ENCODE measurements at regions not wholly inside any gene's neighbourhood (a gene's known extent, or its start where the extent isn't known, plus 50 kb on each side); places are given as distances from the start of the nearest gene placed in this dataset.
"Not testable (repeated sequence)": the region's sequence is repeated elsewhere in the genome, so short reads cannot be mapped to it uniquely, and the experiment has no call there.

DNA sequence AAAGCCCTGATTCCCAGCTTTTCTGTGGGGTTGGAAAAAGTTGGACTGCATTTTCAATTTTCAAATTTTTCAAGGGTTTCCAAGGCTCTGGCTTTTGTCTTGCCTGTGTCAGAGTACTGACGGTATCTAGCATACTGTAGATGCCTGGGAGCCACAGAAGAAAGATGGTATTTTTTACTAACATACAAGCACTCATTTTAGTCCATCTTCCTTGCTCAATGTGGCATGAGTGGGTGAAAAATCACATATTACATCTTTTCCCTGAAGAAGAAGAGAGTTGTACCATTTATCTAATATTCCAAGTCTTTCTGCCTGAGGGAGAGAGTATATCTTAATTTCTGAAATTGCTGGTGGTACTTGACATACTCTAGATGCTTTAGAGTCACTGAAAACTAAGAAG is 738.6 kb upstream of the ADGRL3 start:
- Mint-ChIP-seq H3K9me3 (peaks cover 0 to 40% (median 12%) of the 10 kb centered on the region in 7 donors), H3K27me3 (no peaks in the 10 kb centered on the region), H3K4me3 (no peak overlapping the region), H3K4me1 (no peaks in the 10 kb centered on the region), H3K36me3 (no peaks in the 10 kb centered on the region), H3K27ac (no peak overlapping the region)
- H3K36me3 ChIP-seq (ENCODE audit: control insufficient read depth, insufficient read depth, low read length) = no peaks in the 10 kb centered on the region
- H3K9me3 ChIP-seq (ENCODE audit: control insufficient read depth in 2 of 2, low read length in 2 of 2) = peaks cover 3 to 7% of the 10 kb centered on the region in 2 experiments
- DNase-seq (no peak), ATAC-seq (ENCODE audit: low read depth in 2 of 2) (no peak)
- H3K4me3 ChIP-seq (ENCODE audit: low read depth, low read length) = no peak overlapping the region
- H3K4me1 ChIP-seq (ENCODE audit: control insufficient read depth, insufficient read depth, low read length, poor library complexity, severe bottlenecking) = no peaks in the 10 kb centered on the region
- H3K27me3 ChIP-seq (ENCODE audit: control insufficient read depth, insufficient read depth, low read length) = no peaks in the 10 kb centered on the region
- H3K27ac ChIP-seq (ENCODE audit: insufficient read depth, low read length, poor library complexity, severe bottlenecking) = no peak overlapping the region

DNA sequence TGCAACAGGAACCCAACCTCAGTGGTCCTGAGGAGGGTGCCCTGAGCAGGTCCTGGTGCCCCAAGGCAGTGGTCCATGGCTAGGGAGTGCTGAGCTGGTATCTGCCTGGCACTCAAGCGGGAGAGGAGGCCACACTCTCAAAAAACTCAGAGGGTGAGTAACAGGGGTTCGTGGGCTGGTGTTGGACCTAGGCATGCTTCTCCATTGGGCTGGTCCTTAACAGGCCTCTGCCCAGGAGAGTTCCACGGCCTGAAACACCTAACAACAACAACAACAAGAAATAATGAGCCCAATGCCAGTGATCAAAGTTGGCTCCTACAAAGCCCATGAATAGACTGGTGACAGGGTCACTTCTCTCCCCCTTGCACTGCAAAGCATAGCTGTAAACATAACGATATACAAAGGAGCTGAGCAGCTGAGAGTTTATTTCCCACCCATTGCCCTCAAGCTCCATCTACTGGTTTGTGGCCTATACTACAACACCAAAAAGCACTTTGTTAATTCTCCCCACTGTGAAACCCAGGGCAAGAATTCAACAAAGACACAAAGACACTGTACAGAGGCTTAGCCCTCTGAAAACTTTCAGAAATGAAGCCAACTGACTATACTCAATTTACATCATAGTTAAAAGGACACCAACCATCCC is 736.1 kb upstream of the ADGRL3 start:
- Mint-ChIP-seq H3K4me1 (no peaks in the 10 kb centered on the region), H3K27me3 (no peaks in the 10 kb centered on the region), H3K27ac (no peak overlapping the region), H3K4me3 (no peak overlapping the region), H3K36me3 (no peaks in the 10 kb centered on the region), H3K9me3 (peaks cover 0 to 30% (median 7%) of the 10 kb centered on the region in 7 donors)
- Histone ChIP-seq H3K27me3 (ENCODE audit: control insufficient read depth, insufficient read depth, low read length) (no peaks in the 10 kb centered on the region), H3K4me3 (ENCODE audit: low read depth, low read length) (no peak overlapping the region), H3K4me1 (ENCODE audit: control insufficient read depth, insufficient read depth, low read length, poor library complexity, severe bottlenecking) (no peaks in the 10 kb centered on the region), H3K36me3 (ENCODE audit: control insufficient read depth, insufficient read depth, low read length) (no peaks in the 10 kb centered on the region), H3K27ac (ENCODE audit: insufficient read depth, low read length, poor library complexity, severe bottlenecking) (no peak overlapping the region), H3K9me3 (ENCODE audit: control insufficient read depth in 2 of 2, low read length in 2 of 2) (peaks cover 3 to 7% of the 10 kb centered on the region in 2 experiments)
- ATAC-seq (ENCODE audit: low read depth in 2 of 2) (no peak), DNase-seq (no peak)

GRCh38 chr4:60482921-60483351 is 717.2 kb upstream of the ADGRL3 start:
- ATAC-seq (ENCODE audit: low read depth in 2 of 2) (no peak), DNase-seq (no peak)
- H3K36me3 Mint-ChIP-seq = no peaks in the 10 kb centered on the region
- no peak overlapping the region for H3K27ac Mint-ChIP-seq
- Histone ChIP-seq H3K4me3 (ENCODE audit: low read depth, low read length) (no peak overlapping the region), H3K9me3 (ENCODE audit: control insufficient read depth in 2 of 2, low read length in 2 of 2) (no peaks in the 10 kb centered on the region), H3K4me1 (ENCODE audit: control insufficient read depth, insufficient read depth, low read length, poor library complexity, severe bottlenecking) (no peaks in the 10 kb centered on the region), H3K27me3 (ENCODE audit: control insufficient read depth, insufficient read depth, low read length) (no peaks in the 10 kb centered on the region), H3K27ac (ENCODE audit: insufficient read depth, low read length, poor library complexity, severe bottlenecking) (no peak overlapping the region), H3K36me3 (ENCODE audit: control insufficient read depth, insufficient read depth, low read length) (no peaks in the 10 kb centered on the region)
- no peaks in the 10 kb centered on the region for H3K27me3 Mint-ChIP-seq
- H3K4me3 Mint-ChIP-seq = no peak overlapping the region
- H3K9me3 Mint-ChIP-seq = peaks cover 1 to 27% (median 6%) of the 10 kb centered on the region in 7 donors
- no peaks in the 10 kb centered on the region for H3K4me1 Mint-ChIP-seq

- Histone ChIP-seq H3K27ac (ENCODE audit: insufficient read depth, low read length, poor library complexity, severe bottlenecking) (no peak overlapping the region), H3K27me3 (ENCODE audit: control insufficient read depth, insufficient read depth, low read length) (no peaks in the 10 kb centered on the region), H3K9me3 (ENCODE audit: control insufficient read depth in 2 of 2, low read length in 2 of 2) (no peaks in the 10 kb centered on the region), H3K4me3 (ENCODE audit: low read depth, low read length) (no peak overlapping the region), H3K36me3 (ENCODE audit: control insufficient read depth, insufficient read depth, low read length) (no peaks in the 10 kb centered on the region), H3K4me1 (ENCODE audit: control insufficient read depth, insufficient read depth, low read length, poor library complexity, severe bottlenecking) (no peaks in the 10 kb centered on the region)
- no peak for ATAC-seq (ENCODE audit: low read depth in 2 of 2)
- Mint-ChIP-seq H3K27ac (no peak overlapping the region), H3K27me3 (no peaks in the 10 kb centered on the region), H3K36me3 (no peaks in the 10 kb centered on the region), H3K9me3 (peaks cover 1 to 24% (median 6%) of the 10 kb centered on the region in 7 donors), H3K4me3 (no peak overlapping the region), H3K4me1 (no peaks in the 10 kb centered on the region)
- DNase-seq = no peak
These were observed 714.9 kb upstream of the ADGRL3 start for GRCh38 chr4:60485276-60485675.

DNA sequence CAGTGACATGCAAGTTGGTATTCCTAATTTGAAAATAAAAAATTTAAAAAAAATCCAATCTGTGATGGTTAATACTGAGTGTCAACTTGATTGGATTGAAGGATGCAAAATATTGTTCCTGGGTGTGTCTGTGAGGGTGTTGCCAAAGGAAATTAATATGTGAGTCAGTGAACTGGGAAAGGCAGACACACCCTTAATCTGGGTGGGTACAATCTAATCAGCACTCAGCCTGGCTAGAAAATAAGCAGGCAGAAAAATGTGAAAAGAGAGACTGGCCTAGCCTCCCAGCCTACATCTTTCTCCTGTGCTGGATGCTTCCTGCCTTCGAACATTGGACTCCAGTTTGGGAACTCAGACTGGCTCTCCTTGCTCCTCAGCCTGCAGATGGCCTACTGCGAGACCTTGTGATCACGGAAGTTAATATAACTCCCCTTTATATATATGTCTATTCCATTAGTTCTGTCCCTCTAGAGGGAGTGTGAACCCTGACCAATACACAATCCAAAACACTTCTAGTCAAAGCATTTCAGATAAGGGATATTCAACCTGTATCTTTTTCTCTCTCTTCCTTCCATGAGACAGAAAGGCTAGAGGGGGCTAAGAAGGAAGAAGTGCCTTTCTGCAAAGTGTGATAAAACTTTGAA is 712.9 kb upstream of the ADGRL3 start:
- peaks cover 1 to 23% (median 8%) of the 10 kb centered on the region in 7 donors for H3K9me3 Mint-ChIP-seq
- H3K36me3 Mint-ChIP-seq; H3K4me3 ChIP-seq (ENCODE audit: low read depth, low read length); H3K27me3 ChIP-seq (ENCODE audit: control insufficient read depth, insufficient read depth, low read length); H3K4me1 Mint-ChIP-seq; H3K27ac ChIP-seq (ENCODE audit: insufficient read depth, low read length, poor library complexity, severe bottlenecking); H3K27ac Mint-ChIP-seq; DNase-seq; H3K4me3 Mint-ChIP-seq; H3K36me3 ChIP-seq (ENCODE audit: control insufficient read depth, insufficient read depth, low read length); ATAC-seq (ENCODE audit: low read depth in 2 of 2); H3K27me3 Mint-ChIP-seq; H3K4me1 ChIP-seq (ENCODE audit: control insufficient read depth, insufficient read depth, low read length, poor library complexity, severe bottlenecking); H3K9me3 ChIP-seq (ENCODE audit: control insufficient read depth in 2 of 2, low read length in 2 of 2): not testable (repeated sequence)

DNA sequence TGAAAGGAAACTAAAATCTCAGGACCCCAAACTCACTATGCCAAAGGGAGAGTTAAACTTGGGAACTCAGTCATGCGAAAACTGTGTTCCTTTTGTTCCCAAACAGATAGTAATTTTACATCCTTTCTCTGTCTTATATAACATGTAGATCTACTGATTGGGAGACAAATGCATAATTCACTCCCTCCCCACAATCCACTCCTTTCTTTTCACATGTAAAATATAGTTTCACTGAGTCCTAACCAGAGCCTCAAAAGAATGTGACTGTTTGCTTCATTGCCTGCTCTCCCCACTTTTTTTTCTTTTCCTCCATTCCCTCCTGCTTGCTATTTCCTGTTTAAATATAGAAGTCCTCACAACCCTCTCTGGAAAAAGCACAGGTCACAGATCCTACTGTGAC is 699.3 kb upstream of the ADGRL3 start:
- Histone ChIP-seq H3K4me1 (ENCODE audit: control insufficient read depth, insufficient read depth, low read length, poor library complexity, severe bottlenecking) (no peaks in the 10 kb centered on the region), H3K27me3 (ENCODE audit: control insufficient read depth, insufficient read depth, low read length) (no peaks in the 10 kb centered on the region), H3K9me3 (ENCODE audit: control insufficient read depth in 2 of 2, low read length in 2 of 2) (peaks cover 0 to 9% of the 10 kb centered on the region in 2 experiments), H3K36me3 (ENCODE audit: control insufficient read depth, insufficient read depth, low read length) (no peaks in the 10 kb centered on the region), H3K4me3 (ENCODE audit: low read depth, low read length) (no peak overlapping the region), H3K27ac (ENCODE audit: insufficient read depth, low read length, poor library complexity, severe bottlenecking) (no peak overlapping the region)
- Mint-ChIP-seq H3K27ac (no peak overlapping the region), H3K4me1 (no peaks in the 10 kb centered on the region), H3K9me3 (peaks cover 4 to 35% (median 19%) of the 10 kb centered on the region in 7 donors), H3K36me3 (no peaks in the 10 kb centered on the region), H3K27me3 (no peaks in the 10 kb centered on the region), H3K4me3 (no peak overlapping the region)
- DNase-seq (no peak), ATAC-seq (ENCODE audit: low read depth in 2 of 2) (no peak)

- no peak overlapping the region for H3K4me3 Mint-ChIP-seq
- H3K4me1 ChIP-seq (ENCODE audit: control insufficient read depth, insufficient read depth, low read length, poor library complexity, severe bottlenecking) = no peaks in the 10 kb centered on the region
These were observed 697.4 kb upstream of the ADGRL3 start for GRCh38 chr4:60502733-60503132.

GRCh38 chr4:60506061-60506460 is 694.1 kb upstream of the ADGRL3 start:
- no peaks in the 10 kb centered on the region for H3K4me1 ChIP-seq (ENCODE audit: control insufficient read depth, insufficient read depth, low read length, poor library complexity, severe bottlenecking)
- Mint-ChIP-seq H3K9me3 (peaks cover 0 to 34% (median 14%) of the 10 kb centered on the region in 7 donors), H3K4me3 (no peak overlapping the region), H3K27ac (no peak overlapping the region), H3K27me3 (no peaks in the 10 kb centered on the region), H3K36me3 (no peaks in the 10 kb centered on the region), H3K4me1 (no peaks in the 10 kb centered on the region)
- H3K36me3 ChIP-seq (ENCODE audit: control insufficient read depth, insufficient read depth, low read length) = no peaks in the 10 kb centered on the region
- H3K9me3 ChIP-seq (ENCODE audit: control insufficient read depth in 2 of 2, low read length in 2 of 2) = peaks cover 0 to 17% of the 10 kb centered on the region in 2 experiments
- H3K4me3 ChIP-seq (ENCODE audit: low read depth, low read length) = no peak overlapping the region
- H3K27me3 ChIP-seq (ENCODE audit: control insufficient read depth, insufficient read depth, low read length) = no peaks in the 10 kb centered on the region
- ATAC-seq (ENCODE audit: low read depth in 2 of 2) = no peak
- H3K27ac ChIP-seq (ENCODE audit: insufficient read depth, low read length, poor library complexity, severe bottlenecking) = no peak overlapping the region
- DNase-seq = no peak

More at GRCh38 chr4:60502733-60503132, 697.4 kb upstream of the ADGRL3 start:
- H3K27me3 ChIP-seq (ENCODE audit: control insufficient read depth, insufficient read depth, low read length) = no peaks in the 10 kb centered on the region
- no peaks in the 10 kb centered on the region for H3K4me1 Mint-ChIP-seq
- no peaks in the 10 kb centered on the region for H3K36me3 ChIP-seq (ENCODE audit: control insufficient read depth, insufficient read depth, low read length)
- H3K27ac ChIP-seq (ENCODE audit: insufficient read depth, low read length, poor library complexity, severe bottlenecking) = no peak overlapping the region
- H3K27ac Mint-ChIP-seq = no peak overlapping the region
- DNase-seq (no peak), ATAC-seq (ENCODE audit: low read depth in 2 of 2) (no peak)
- no peak overlapping the region for H3K4me3 ChIP-seq (ENCODE audit: low read depth, low read length)
- peaks cover 5 to 31% (median 14%) of the 10 kb centered on the region in 7 donors for H3K9me3 Mint-ChIP-seq
- H3K27me3 Mint-ChIP-seq = no peaks in the 10 kb centered on the region
- peaks cover 0 to 17% of the 10 kb centered on the region in 2 experiments for H3K9me3 ChIP-seq (ENCODE audit: control insufficient read depth in 2 of 2, low read length in 2 of 2)
- H3K36me3 Mint-ChIP-seq = no peaks in the 10 kb centered on the region
